Kidney epithelial cell (primary cell): ENCODE measurements at regions not wholly inside any gene's neighbourhood (a gene's known extent, or its start where the extent isn't known, plus 50 kb on each side); places are given as distances from the start of the nearest gene placed in this dataset.
A peak's percentile ranks its signal among the peaks of the same experiment; 100 is the strongest.
"Not testable (repeated sequence)": the region's sequence is repeated elsewhere in the genome, so short reads cannot be mapped to it uniquely, and the experiment has no call there.

ENCODE experiments used
- DNase-seq: peaks from one replicate; pipeline ENCODE4 v3.0.0-alpha.2; 2010; ENCODE audit warnings: low read depth
- H3K27me3 ChIP-seq: 2 replicates; pipeline ENCODE4 v1.6.0; 2011; ENCODE audit warnings: low read length; ENCODE audit not compliant: control insufficient read depth, insufficient read depth
- H3K36me3 ChIP-seq: 2 replicates; pipeline ENCODE4 v1.5.1; 2011; ENCODE audit warnings: low read length; ENCODE audit not compliant: control insufficient read depth, insufficient read depth
- H3K4me3 ChIP-seq: 2 replicates; pipeline ENCODE4 v1.5.1; 2011; ENCODE audit warnings: low read depth, mild to moderate bottlenecking, control low read depth, low read length
- TF ChIP-seq, protein P1 (sequence below): IDR thresholded peaks from 2 replicates; pipeline ENCODE4 v1.5.1; 2011; ENCODE audit warnings: mild to moderate bottlenecking, moderate library complexity, low read length, control low read depth, inconsistent platforms; ENCODE audit not compliant: insufficient read depth, poor library complexity, severe bottlenecking

DNA sequence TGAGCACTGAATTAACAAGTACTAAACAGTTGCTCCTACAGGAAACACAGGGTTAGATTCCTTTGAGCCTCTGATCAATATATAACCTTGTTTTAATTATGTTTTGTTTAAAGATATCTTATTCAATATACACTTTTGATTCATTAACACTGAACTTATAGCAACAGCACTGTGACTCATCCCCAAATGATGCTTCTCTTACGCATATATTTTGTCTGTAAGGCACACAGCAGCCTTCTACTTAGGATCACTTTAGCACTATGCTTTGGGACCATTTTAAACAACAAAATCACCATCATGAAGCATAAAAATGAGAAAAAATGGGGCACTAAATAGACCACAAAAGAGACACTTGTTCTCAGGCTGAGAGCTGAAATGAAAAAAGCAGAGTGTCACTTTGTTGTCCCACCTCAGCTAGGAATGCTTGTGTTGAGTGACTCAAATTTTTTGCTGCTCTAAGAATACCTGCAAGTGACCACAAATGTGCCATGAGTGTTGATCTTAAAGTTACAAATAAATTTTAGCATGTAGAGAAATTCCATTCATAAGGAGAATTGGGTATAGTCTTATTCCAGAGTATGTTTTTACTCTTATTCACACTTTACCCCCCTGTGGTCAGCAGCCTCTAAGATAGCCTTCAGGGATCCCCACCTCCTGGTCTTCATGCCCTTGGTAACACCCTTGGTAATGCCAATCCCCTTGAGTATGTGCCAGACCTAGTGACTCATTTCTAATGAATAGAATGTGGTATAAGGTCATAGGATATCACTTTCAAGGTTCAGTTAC is 252.7 kb upstream of the IL12B start:
- Histone ChIP-seq H3K4me3 (no peak overlapping the region), H3K27me3 (no peaks in the 10 kb centered on the region), H3K36me3 (no peaks in the 10 kb centered on the region)
- TF ChIP-seq, protein P1, sequence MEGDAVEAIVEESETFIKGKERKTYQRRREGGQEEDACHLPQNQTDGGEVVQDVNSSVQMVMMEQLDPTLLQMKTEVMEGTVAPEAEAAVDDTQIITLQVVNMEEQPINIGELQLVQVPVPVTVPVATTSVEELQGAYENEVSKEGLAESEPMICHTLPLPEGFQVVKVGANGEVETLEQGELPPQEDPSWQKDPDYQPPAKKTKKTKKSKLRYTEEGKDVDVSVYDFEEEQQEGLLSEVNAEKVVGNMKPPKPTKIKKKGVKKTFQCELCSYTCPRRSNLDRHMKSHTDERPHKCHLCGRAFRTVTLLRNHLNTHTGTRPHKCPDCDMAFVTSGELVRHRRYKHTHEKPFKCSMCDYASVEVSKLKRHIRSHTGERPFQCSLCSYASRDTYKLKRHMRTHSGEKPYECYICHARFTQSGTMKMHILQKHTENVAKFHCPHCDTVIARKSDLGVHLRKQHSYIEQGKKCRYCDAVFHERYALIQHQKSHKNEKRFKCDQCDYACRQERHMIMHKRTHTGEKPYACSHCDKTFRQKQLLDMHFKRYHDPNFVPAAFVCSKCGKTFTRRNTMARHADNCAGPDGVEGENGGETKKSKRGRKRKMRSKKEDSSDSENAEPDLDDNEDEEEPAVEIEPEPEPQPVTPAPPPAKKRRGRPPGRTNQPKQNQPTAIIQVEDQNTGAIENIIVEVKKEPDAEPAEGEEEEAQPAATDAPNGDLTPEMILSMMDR: no peak
- peak; percentile 9 for DNase-seq

DNA sequence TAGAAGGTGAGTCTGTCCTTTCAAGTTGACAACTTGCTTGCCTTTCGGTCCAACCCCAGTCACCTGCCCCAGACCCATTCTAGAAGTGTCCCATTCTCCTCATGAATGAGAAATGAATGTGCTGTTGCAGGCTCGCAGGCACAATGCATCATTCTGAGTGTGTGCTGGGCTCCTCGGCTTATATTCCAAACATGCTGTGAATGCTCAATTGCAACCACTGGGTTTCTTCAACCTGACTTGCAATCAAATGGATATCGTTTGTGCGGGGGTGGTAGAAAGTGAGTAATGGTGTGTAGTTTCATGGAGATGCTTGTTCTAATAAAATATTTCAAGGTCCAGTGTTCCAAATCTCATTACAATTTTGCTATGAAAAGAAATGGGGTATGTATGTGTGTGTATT is 256.6 kb upstream of the IL12B start:
- TF ChIP-seq, protein P1: no peak
- H3K36me3 ChIP-seq: no peaks in the 10 kb centered on the region
- H3K4me3 ChIP-seq: no peak overlapping the region
- no peak for DNase-seq
- H3K27me3 ChIP-seq: no peaks in the 10 kb centered on the region

GRCh38 chr5:159588941-159589340 is 258.7 kb upstream of the IL12B start:
- no peaks in the 10 kb centered on the region for H3K36me3 ChIP-seq
- H3K4me3 ChIP-seq: no peak overlapping the region
- DNase-seq: no peak
- no peaks in the 10 kb centered on the region for H3K27me3 ChIP-seq
- TF ChIP-seq, protein P1: no peak

DNA sequence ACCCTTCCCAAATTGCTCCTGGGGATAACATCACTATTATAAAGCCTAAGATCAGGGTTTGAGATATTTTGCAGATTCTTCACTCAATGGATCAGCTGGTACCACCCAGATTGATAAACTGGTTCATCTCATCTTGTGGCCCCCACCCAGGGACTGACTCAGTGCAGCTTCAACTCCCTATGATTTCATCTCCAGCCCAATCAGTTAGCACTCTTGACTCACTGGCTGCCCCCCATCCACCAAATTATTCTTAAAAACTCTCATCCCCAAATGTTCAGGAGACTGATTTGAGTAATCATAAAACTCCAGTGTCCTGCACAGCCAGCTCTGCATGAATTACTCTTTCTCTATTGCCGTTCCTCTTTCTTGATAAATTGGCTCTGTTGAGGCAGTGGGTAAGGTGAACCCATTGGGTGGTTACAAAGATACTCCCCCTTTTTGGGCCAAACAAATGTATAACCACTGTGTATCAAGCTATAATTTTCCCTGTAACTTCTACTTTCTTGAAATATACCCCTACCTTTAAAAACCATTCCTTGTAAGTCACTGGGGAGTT is 263.3 kb upstream of the IL12B start:
- Histone ChIP-seq H3K4me3 (no peak overlapping the region), H3K27me3 (no peaks in the 10 kb centered on the region), H3K36me3 (no peaks in the 10 kb centered on the region)
- TF ChIP-seq, protein P1: no peak
- DNase-seq: no peak

DNA sequence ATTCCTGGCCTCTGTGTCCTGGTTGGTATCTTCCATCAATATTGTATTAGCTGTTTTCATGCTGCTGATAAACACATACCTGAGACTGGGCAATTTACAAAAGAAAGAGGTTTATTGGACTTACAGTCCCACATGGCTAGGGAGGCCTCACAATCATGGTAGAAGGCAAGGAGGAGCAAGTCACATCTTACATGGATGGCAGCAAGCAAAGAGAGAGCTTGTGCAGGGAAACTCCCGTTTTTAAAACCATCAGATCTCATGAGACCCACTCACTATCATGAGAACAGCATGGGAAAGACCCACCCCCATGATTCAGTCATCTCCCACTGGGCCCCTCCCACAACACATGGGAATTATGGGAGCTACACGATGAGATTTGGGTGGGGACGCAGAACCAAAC is 265.3 kb upstream of the IL12B start:
- H3K36me3 ChIP-seq, DNase-seq, H3K27me3 ChIP-seq, H3K4me3 ChIP-seq: not testable (repeated sequence)

GRCh38 chr5:159601216-159601615 is 270.9 kb upstream of the IL12B start:
- no peak for DNase-seq
- H3K36me3 ChIP-seq: no peaks in the 10 kb centered on the region
- TF ChIP-seq, protein P1: no peak
- no peaks in the 10 kb centered on the region for H3K27me3 ChIP-seq
- H3K4me3 ChIP-seq: no peak overlapping the region
